ENCODE measurements at regions not wholly inside any gene's neighbourhood (a gene's known extent, or its start where the extent isn't known, plus 50 kb on each side); places are given as distances from the start of the nearest gene placed in this dataset.

DNA sequence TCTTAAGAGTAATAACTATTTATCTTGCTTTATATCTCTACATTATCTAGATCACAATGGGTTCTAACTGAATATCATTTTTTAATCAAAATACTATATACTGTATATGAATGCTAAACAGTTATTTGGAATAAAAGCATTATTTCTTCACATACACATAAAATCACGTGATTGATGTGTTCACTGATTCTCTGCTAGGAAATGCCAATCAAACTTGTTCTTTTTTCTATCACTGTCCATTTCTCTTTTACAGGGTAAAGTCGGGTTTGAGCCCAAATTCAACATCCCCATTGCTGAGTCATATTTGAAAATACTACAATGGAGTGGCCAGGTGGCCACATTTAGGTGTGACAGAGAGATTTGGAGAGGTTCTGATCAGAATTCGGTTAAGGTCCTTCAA is 1114.0 kb upstream of the PIK3C3 start:
- Histone ChIP-seq H3K27me3 (no peaks in the 10 kb centered on the region), H3K9me3 (no peaks in the 10 kb centered on the region), H3K4me1 (no peaks in the 10 kb centered on the region), H3K4me3 (no peak overlapping the region), H3K36me3 (no peaks in the 10 kb centered on the region), H3K27ac (no peak overlapping the region)
- 44 to 54% methylated on average over 3 of the region's 3 CpGs for WGBS, 2 donors (ENCODE audit: low coverage in 1 of 2)
- intact Hi-C loops (cut with DNase I; ENCODE audit: low total_unique reads), result no loop called here
- no peak for DNase-seq
- TF ChIP-seq EP300 (IDR thresholded peaks at IDR 0.05; ENCODE audit: low read depth), result no peak
- TF ChIP-seq POLR2A (IDR thresholded peaks at IDR 0.05), result no peak
- TF ChIP-seq, protein P1, sequence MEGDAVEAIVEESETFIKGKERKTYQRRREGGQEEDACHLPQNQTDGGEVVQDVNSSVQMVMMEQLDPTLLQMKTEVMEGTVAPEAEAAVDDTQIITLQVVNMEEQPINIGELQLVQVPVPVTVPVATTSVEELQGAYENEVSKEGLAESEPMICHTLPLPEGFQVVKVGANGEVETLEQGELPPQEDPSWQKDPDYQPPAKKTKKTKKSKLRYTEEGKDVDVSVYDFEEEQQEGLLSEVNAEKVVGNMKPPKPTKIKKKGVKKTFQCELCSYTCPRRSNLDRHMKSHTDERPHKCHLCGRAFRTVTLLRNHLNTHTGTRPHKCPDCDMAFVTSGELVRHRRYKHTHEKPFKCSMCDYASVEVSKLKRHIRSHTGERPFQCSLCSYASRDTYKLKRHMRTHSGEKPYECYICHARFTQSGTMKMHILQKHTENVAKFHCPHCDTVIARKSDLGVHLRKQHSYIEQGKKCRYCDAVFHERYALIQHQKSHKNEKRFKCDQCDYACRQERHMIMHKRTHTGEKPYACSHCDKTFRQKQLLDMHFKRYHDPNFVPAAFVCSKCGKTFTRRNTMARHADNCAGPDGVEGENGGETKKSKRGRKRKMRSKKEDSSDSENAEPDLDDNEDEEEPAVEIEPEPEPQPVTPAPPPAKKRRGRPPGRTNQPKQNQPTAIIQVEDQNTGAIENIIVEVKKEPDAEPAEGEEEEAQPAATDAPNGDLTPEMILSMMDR (IDR thresholded peaks at IDR 0.05), result no peak
- no peak for TF ChIP-seq POLR2AphosphoS5 (IDR thresholded peaks at IDR 0.05)
- in situ Hi-C loops (cut with MboI; ENCODE audit: low pct_ligation_motif_present in 1 of 4, low pct_unique_long_range_greater_than_20kb in 1 of 4, low sequenced_read_pairs in 3 of 4), result no loop called here

DNA sequence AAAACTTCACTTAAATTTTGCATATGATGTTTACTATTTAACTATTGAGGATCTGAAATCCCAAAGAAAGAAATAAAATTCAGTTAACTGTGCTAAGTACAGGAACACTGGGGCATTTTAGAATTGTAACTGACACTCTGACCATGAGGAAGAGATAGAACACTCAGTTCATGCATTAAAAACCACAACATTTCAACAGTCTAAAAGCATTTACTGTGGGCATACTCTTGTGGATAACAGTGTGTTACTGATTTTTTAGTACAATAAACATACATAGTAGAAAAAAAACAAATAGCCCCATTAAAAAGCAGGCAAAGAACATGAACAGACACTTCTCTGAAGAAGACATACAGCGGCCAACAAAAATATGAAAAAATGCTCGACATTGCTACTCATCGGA is 1122.7 kb upstream of the PIK3C3 start:
- in situ Hi-C loops (cut with MboI; ENCODE audit: low pct_ligation_motif_present in 1 of 4, low pct_unique_long_range_greater_than_20kb in 1 of 4, low sequenced_read_pairs in 3 of 4) (no loop called here), intact Hi-C loops (cut with DNase I; ENCODE audit: low total_unique reads) (no loop called here)
- 88 to 96% methylated on average over 3 of the region's 3 CpGs for WGBS, 2 donors (ENCODE audit: low coverage in 1 of 2)
- DNase-seq, result no peak
- Histone ChIP-seq H3K36me3 (no peaks in the 10 kb centered on the region), H3K27ac (no peak overlapping the region), H3K4me1 (no peaks in the 10 kb centered on the region), H3K9me3 (no peaks in the 10 kb centered on the region), H3K4me3 (no peak overlapping the region), H3K27me3 (no peaks in the 10 kb centered on the region)
- TF ChIP-seq EP300 (IDR thresholded peaks at IDR 0.05; ENCODE audit: low read depth) (no peak), POLR2A (IDR thresholded peaks at IDR 0.05) (no peak), POLR2AphosphoS5 (IDR thresholded peaks at IDR 0.05) (no peak)
- TF ChIP-seq, protein P1 (IDR thresholded peaks at IDR 0.05), result no peak

DNA sequence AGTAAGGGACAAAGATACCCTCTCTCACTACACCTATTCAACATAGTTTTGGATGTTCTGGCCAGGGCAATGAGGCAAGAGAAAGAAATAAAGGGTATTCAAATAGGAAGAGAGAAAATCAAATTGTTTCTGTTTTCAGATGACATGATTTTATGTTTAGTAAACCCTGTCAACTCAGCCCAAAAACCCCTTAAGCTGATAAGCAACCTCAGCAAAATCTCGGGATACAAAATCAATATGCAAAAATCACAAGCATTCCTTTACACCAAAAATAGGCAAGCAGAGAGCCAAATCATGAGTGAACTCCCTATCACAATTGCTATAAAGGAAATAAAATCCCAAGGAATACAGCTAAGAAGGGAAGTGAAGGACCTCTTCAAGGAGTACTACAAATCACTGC is 1130.7 kb upstream of the PIK3C3 start:
- Histone ChIP-seq H3K4me1 (no peaks in the 10 kb centered on the region), H3K4me3 (no peak overlapping the region), H3K36me3 (no peaks in the 10 kb centered on the region), H3K27ac (no peak overlapping the region), H3K27me3 (no peaks in the 10 kb centered on the region), H3K9me3 (no peaks in the 10 kb centered on the region)
- in situ Hi-C loops (cut with MboI; ENCODE audit: low pct_ligation_motif_present in 1 of 4, low pct_unique_long_range_greater_than_20kb in 1 of 4, low sequenced_read_pairs in 3 of 4) (no loop called here), intact Hi-C loops (cut with DNase I; ENCODE audit: low total_unique reads) (no loop called here)
- TF ChIP-seq, protein P1 (IDR thresholded peaks at IDR 0.05), result no peak
- no peak for TF ChIP-seq POLR2AphosphoS5 (IDR thresholded peaks at IDR 0.05)
- TF ChIP-seq EP300 (IDR thresholded peaks at IDR 0.05; ENCODE audit: low read depth), result no peak
- TF ChIP-seq POLR2A (IDR thresholded peaks at IDR 0.05), result no peak
- 81 to 100% methylated on average over 1 of the region's 1 CpG for WGBS, 2 donors (ENCODE audit: low coverage in 1 of 2)
- DNase-seq, result no peak

DNA sequence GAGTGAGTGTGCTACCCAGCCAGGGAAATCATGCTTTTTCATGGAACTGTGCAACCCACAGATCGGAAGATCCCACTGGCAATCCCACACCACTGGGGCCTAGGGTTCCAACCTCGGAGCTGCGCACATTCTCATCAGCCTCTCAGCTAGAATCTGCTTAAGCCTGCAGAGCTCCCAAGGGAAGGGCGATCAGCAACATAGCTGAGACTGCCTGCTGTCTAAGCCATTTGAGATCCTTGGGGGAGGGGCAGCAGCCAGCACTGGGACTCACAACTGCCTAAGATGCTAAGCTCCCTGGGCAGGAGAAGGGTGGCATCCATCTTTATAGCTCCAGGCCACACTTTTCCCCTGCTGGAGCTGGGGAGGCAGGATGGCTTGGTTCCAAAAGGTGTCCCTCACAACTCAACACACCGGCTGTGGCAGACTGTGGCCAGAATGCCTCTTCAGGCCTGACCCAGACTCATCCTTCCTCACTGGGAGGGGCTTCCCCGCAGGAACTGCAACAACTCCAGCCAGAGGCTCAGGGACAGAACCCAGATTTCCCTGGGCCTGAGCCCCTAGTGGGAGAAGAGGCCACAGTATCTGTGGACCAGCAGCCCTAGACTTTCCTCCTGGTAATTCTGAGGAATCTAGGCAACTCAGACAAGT is 1133.3 kb upstream of the PIK3C3 start:
- in situ Hi-C loops (cut with MboI; ENCODE audit: low pct_ligation_motif_present in 1 of 4, low pct_unique_long_range_greater_than_20kb in 1 of 4, low sequenced_read_pairs in 3 of 4) (no loop called here), intact Hi-C loops (cut with DNase I; ENCODE audit: low total_unique reads) (no loop called here)
- WGBS, 2 donors (ENCODE audit: low coverage in 1 of 2), result 80 to 81% methylated on average over 2 to 6 of the region's 6 CpGs

More for the DNA sequence above, 1133.3 kb upstream of the PIK3C3 start:
- Histone ChIP-seq H3K36me3 (no peaks in the 10 kb centered on the region), H3K4me3 (no peak overlapping the region), H3K27ac (no peak overlapping the region), H3K9me3 (no peaks in the 10 kb centered on the region), H3K4me1 (no peaks in the 10 kb centered on the region), H3K27me3 (no peaks in the 10 kb centered on the region)
- TF ChIP-seq POLR2A (IDR thresholded peaks at IDR 0.05) (no peak), EP300 (IDR thresholded peaks at IDR 0.05; ENCODE audit: low read depth) (no peak), POLR2AphosphoS5 (IDR thresholded peaks at IDR 0.05) (no peak)
- TF ChIP-seq, protein P1 (IDR thresholded peaks at IDR 0.05), result no peak
- DNase-seq, result no peak
